CD8-positive, alpha-beta memory T cell (primary cell): ENCODE measurements at regions not wholly inside any gene's neighbourhood (a gene's known extent, or its start where the extent isn't known, plus 50 kb on each side); places are given as distances from the start of the nearest gene placed in this dataset.
A peak's percentile ranks its signal among the peaks of the same experiment; 100 is the strongest.

Source experiments
- CTCF ChIA-PET: fragments of 350-600 bp; sonication (Branson Sonifier 250); formaldehyde crosslinking; loops from one replicate; lab custom pipeline; 2021; ENCODE audit warnings: antibody characterized with exemption; lab: Charles Lee
- POLR2A ChIA-PET: fragments of 350-600 bp; sonication (Branson Sonifier 250); formaldehyde crosslinking; loops from one replicate; lab custom pipeline; 2021; ENCODE audit warnings: antibody characterized with exemption; lab: Charles Lee
- DNase-seq, 5 donors: peaks; one replicate each; pipeline versions ENCODE4 v3.0.0 to v3.0.0-alpha.2; 2020 to 2022; ENCODE audit warnings: mixed read lengths in 1 of 5
- H3K27ac ChIP-seq: one replicate; pipeline ENCODE4 v1.7.0; 2013; ENCODE audit warnings: low read depth, mild to moderate bottlenecking, low read length, moderate library complexity
- H3K27me3 ChIP-seq: 2 replicates; pipeline ENCODE4 v1.7.0; 2013; ENCODE audit warnings: low read length, mild to moderate bottlenecking; ENCODE audit not compliant: insufficient read depth, poor library complexity, severe bottlenecking
- H3K36me3 ChIP-seq: 2 replicates; pipeline ENCODE4 v1.7.0; 2013; ENCODE audit warnings: mild to moderate bottlenecking, low read length, moderate library complexity; ENCODE audit not compliant: insufficient read depth
- H3K4me1 ChIP-seq: 2 replicates; pipeline ENCODE4 v1.7.0; 2013; ENCODE audit warnings: mild to moderate bottlenecking, low read length, moderate library complexity; ENCODE audit not compliant: insufficient read depth
- H3K4me3 ChIP-seq: 2 replicates; pipeline ENCODE4 v1.7.0; 2013; ENCODE audit warnings: mild to moderate bottlenecking, low read length
- H3K9me3 ChIP-seq: 2 replicates; pipeline ENCODE4 v1.7.0; 2013; ENCODE audit warnings: mild to moderate bottlenecking, low read length
- H3K27ac Mint-ChIP-seq, 8 donors: one replicate each; pipeline ENCODE4 v1.8.0; 2020 to 2021; ENCODE audit warnings: mixed read lengths in 8 of 8, mild to moderate bottlenecking in 6 of 8, inconsistent platforms in 3 of 8, moderate library complexity in 3 of 8
- H3K27me3 Mint-ChIP-seq, 2 donors: one replicate each; pipeline ENCODE4 v1.8.0; 2020 to 2021; ENCODE audit warnings: mixed read lengths in 2 of 2, mild to moderate bottlenecking in 1 of 2, moderate library complexity in 1 of 2
- H3K36me3 Mint-ChIP-seq, 3 donors: one replicate each; pipeline ENCODE4 v1.8.0; 2020 to 2021; ENCODE audit warnings: mixed read lengths in 3 of 3, inconsistent platforms in 1 of 3, mild to moderate bottlenecking in 1 of 3
- H3K4me1 Mint-ChIP-seq, 3 donors: one replicate each; pipeline ENCODE4 v1.8.0; 2020 to 2021; ENCODE audit warnings: mixed read lengths in 3 of 3, inconsistent platforms in 1 of 3, mild to moderate bottlenecking in 1 of 3
- H3K4me3 Mint-ChIP-seq, 7 donors: one replicate each; pipeline ENCODE4 v1.8.0; 2020 to 2021; ENCODE audit warnings: mixed read lengths in 7 of 7, mild to moderate bottlenecking in 6 of 7, moderate library complexity in 4 of 7, inconsistent platforms in 2 of 7
- H3K9me3 Mint-ChIP-seq, 5 donors: one replicate each; pipeline ENCODE4 v1.8.0; 2020 to 2022; ENCODE audit warnings: mixed read lengths in 5 of 5, mild to moderate bottlenecking in 3 of 5, moderate library complexity in 2 of 5, inconsistent platforms in 1 of 5

DNA sequence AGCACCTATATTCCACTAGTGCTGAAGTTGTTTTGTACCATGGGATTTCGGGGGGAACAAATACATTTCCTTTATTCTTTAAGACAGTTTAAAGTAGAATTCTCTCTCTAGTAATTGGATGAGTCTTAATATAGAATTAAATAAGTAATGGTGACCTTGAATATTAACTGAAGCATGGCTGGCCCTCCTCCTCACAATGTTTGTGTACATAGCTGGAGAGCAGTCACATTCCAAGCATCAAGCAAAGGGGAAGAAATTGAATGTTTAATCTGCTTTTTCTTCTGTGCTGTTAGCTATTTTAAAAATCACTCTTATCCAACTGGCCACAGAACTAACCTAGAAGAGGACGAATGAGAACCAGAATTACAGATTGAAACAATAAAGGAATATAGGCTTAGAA is 906.9 kb downstream of the CCSER2 start:
- H3K9me3 Mint-ChIP-seq = no peaks in the 10 kb centered on the region

DNA sequence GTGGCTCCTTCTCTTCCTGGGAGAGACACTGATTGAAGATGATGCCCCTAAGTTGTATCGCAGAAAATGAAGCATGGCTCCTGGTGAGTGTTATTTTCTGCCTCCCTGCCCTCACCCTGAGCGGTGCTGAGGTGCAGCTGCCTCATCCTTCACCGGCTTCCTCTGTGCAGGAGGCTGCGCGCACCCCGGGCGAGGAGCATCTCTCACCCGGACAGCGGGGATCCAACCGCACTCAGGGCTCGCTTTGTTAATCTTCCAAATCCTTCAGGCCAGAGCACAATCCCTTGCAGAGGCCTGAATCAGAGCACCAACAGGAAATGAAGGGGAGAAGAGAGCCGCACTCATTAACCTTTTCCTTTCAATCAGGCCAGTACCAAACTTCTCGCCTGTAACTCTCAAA is 910.3 kb downstream of the CCSER2 start:
- Mint-ChIP-seq H3K36me3 (no peaks in the 10 kb centered on the region), H3K27me3 (peaks cover 0 to 2% of the 10 kb centered on the region in 2 donors), H3K4me1 (no peaks in the 10 kb centered on the region), H3K4me3 (no peak overlapping the region), H3K9me3 (no peaks in the 10 kb centered on the region), H3K27ac (no peak overlapping the region)
- no peaks in the 10 kb centered on the region for H3K4me1 ChIP-seq
- no peaks in the 10 kb centered on the region for H3K36me3 ChIP-seq
- no peak overlapping the region for H3K4me3 ChIP-seq
- POLR2A ChIA-PET = no interaction called here
- CTCF ChIA-PET = no interaction called here
- no peak overlapping the region for H3K27ac ChIP-seq
- no peaks in the 10 kb centered on the region for H3K9me3 ChIP-seq
- DNase-seq = no peak
- no peaks in the 10 kb centered on the region for H3K27me3 ChIP-seq

More for the DNA sequence above, 906.9 kb downstream of the CCSER2 start:
- Mint-ChIP-seq H3K27me3 (peaks cover 0 to 2% of the 10 kb centered on the region in 2 donors), H3K36me3 (no peaks in the 10 kb centered on the region), H3K4me1 (no peaks in the 10 kb centered on the region), H3K27ac (no peak overlapping the region), H3K4me3 (no peak overlapping the region)
- Histone ChIP-seq H3K27ac (no peak overlapping the region), H3K4me1 (no peaks in the 10 kb centered on the region), H3K4me3 (no peak overlapping the region), H3K27me3 (no peaks in the 10 kb centered on the region), H3K9me3 (no peaks in the 10 kb centered on the region), H3K36me3 (no peaks in the 10 kb centered on the region)
- ChIA-PET POLR2A (no interaction called here), CTCF (no interaction called here)
- DNase-seq = no peak

GRCh38 chr10:85250304-85250703 is 921.9 kb downstream of the CCSER2 start:
- no peaks in the 10 kb centered on the region for H3K9me3 ChIP-seq
- H3K27me3 Mint-ChIP-seq = no peaks in the 10 kb centered on the region
- DNase-seq = no peak
- no peaks in the 10 kb centered on the region for H3K4me1 ChIP-seq
- H3K4me1 Mint-ChIP-seq = no peaks in the 10 kb centered on the region
- no peak overlapping the region for H3K27ac ChIP-seq
- H3K36me3 ChIP-seq = no peaks in the 10 kb centered on the region
- CTCF ChIA-PET = no interaction called here
- H3K27ac Mint-ChIP-seq = no peak overlapping the region
- H3K36me3 Mint-ChIP-seq = no peaks in the 10 kb centered on the region
- no peak overlapping the region for H3K4me3 ChIP-seq
- H3K9me3 Mint-ChIP-seq = no peaks in the 10 kb centered on the region
- no peaks in the 10 kb centered on the region for H3K27me3 ChIP-seq
- POLR2A ChIA-PET = no interaction called here
- no peak overlapping the region for H3K4me3 Mint-ChIP-seq

GRCh38 chr10:85256481-85256880 is 928.1 kb downstream of the CCSER2 start:
- H3K36me3 ChIP-seq = no peaks in the 10 kb centered on the region
- ChIA-PET POLR2A (no interaction called here), CTCF (no interaction called here)
- no peak overlapping the region for H3K4me3 ChIP-seq
- no peak overlapping the region for H3K27ac ChIP-seq
- Mint-ChIP-seq H3K36me3 (no peaks in the 10 kb centered on the region), H3K4me1 (no peaks in the 10 kb centered on the region), H3K9me3 (peaks cover 0 to 2% (median 0%) of the 10 kb centered on the region in 5 donors), H3K4me3 (no peak overlapping the region), H3K27ac (no peak overlapping the region), H3K27me3 (peaks cover 0 to 2% of the 10 kb centered on the region in 2 donors)
- DNase-seq = no peak
- H3K4me1 ChIP-seq = no peaks in the 10 kb centered on the region
- no peaks in the 10 kb centered on the region for H3K9me3 ChIP-seq
- no peaks in the 10 kb centered on the region for H3K27me3 ChIP-seq

DNA sequence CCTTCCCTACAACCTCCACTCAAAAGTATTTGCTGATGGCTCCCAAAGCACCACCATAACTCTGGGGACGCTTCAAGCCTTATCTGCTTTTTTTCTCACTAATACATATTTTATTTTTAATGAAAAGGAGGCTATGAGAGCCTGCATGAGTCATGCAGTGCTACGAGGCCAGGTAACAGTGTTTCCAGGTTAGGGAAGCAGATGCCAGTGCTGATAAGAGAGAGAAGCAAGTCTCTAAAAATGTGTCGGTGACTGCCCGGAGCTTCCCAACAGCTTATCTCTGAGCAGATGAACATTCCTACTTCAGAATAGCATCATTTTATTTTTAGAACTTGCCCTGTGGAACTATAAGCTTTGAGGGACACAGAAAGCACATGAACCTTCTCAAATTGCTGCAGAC is 931.5 kb downstream of the CCSER2 start:
- ChIA-PET CTCF (no interaction called here), POLR2A (no interaction called here)
- no peaks in the 10 kb centered on the region for H3K4me1 Mint-ChIP-seq

DNA sequence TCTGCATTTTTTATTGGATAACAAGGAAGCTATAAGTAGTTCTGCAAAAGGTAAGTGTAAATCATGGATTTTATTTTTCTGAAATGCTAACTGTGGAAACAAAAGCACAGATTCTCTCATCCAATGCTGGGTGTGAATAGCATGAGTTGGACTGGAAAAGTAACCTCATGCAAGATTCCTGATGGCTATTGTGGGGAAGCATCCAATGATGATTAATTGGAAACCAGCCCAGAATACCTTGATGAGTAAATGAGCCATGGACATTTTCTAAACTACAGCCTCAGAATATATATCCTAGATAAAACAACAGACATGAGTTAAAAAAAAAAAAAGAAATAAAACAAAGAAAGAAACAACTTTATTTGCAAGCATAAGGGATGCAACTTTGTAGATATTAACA is 934.6 kb downstream of the CCSER2 start:
- no peak overlapping the region for H3K27ac ChIP-seq
- no peaks in the 10 kb centered on the region for H3K9me3 ChIP-seq
- H3K36me3 ChIP-seq = no peaks in the 10 kb centered on the region
- Mint-ChIP-seq H3K9me3 (peaks cover 0 to 6% (median 2%) of the 10 kb centered on the region in 5 donors), H3K4me3 (no peak overlapping the region), H3K27ac (no peak overlapping the region), H3K27me3 (peaks cover 0 to 2% of the 10 kb centered on the region in 2 donors), H3K36me3 (no peaks in the 10 kb centered on the region), H3K4me1 (no peaks in the 10 kb centered on the region)
- ChIA-PET CTCF (no interaction called here), POLR2A (no interaction called here)
- no peak for DNase-seq
- no peak overlapping the region for H3K4me3 ChIP-seq
- H3K4me1 ChIP-seq = no peaks in the 10 kb centered on the region
- H3K27me3 ChIP-seq = no peaks in the 10 kb centered on the region

More for the DNA sequence above, 931.5 kb downstream of the CCSER2 start:
- H3K4me1 ChIP-seq = no peaks in the 10 kb centered on the region
- DNase-seq = no peak
- Mint-ChIP-seq H3K27ac (peak overlapping the region in 1 of 8 donors; percentile 58), H3K9me3 (peaks cover 0 to 2% (median 0%) of the 10 kb centered on the region in 5 donors), H3K36me3 (no peaks in the 10 kb centered on the region), H3K27me3 (peaks cover 0 to 2% of the 10 kb centered on the region in 2 donors), H3K4me3 (no peak overlapping the region)
- no peaks in the 10 kb centered on the region for H3K36me3 ChIP-seq
- H3K9me3 ChIP-seq = no peaks in the 10 kb centered on the region
- H3K27ac ChIP-seq = no peak overlapping the region
- H3K27me3 ChIP-seq = no peaks in the 10 kb centered on the region
- no peak overlapping the region for H3K4me3 ChIP-seq

GRCh38 chr10:85265121-85265520 is 936.7 kb downstream of the CCSER2 start:
- POLR2A ChIA-PET = no interaction called here
- Mint-ChIP-seq H3K27ac (no peak overlapping the region), H3K4me1 (no peaks in the 10 kb centered on the region), H3K9me3 (peaks cover 0 to 8% (median 4%) of the 10 kb centered on the region in 5 donors), H3K27me3 (no peaks in the 10 kb centered on the region), H3K36me3 (no peaks in the 10 kb centered on the region), H3K4me3 (no peak overlapping the region)
- Histone ChIP-seq H3K4me1 (no peaks in the 10 kb centered on the region), H3K36me3 (no peaks in the 10 kb centered on the region), H3K4me3 (no peak overlapping the region), H3K27me3 (no peaks in the 10 kb centered on the region), H3K9me3 (no peaks in the 10 kb centered on the region), H3K27ac (no peak overlapping the region)
- no peak for DNase-seq
- CTCF ChIA-PET = no interaction called here

DNA sequence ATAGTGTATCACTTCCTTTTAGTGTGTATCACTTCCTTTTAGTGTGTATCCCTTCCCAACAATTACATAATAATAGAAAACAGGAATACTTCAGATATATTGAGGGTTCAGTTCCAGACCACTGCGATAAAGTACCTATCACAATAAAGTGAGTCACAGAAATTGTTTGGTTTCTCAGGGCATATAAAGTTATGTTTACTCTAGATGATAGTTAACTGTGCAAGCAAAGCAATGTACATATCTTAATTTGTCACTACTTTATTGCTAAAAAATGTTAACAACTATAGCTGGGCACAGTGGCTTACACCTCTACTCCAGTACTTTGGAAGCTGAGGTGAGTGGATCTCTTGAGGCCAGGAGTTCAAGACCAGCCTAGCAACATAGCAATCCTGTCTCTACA is 938.4 kb downstream of the CCSER2 start:
- H3K4me1 Mint-ChIP-seq = no peaks in the 10 kb centered on the region
- no peaks in the 10 kb centered on the region for H3K36me3 ChIP-seq
- H3K36me3 Mint-ChIP-seq = no peaks in the 10 kb centered on the region
- H3K27me3 ChIP-seq = no peaks in the 10 kb centered on the region
- POLR2A ChIA-PET = no interaction called here
- H3K4me1 ChIP-seq = no peaks in the 10 kb centered on the region
- no peaks in the 10 kb centered on the region for H3K9me3 ChIP-seq
- no peak overlapping the region for H3K4me3 Mint-ChIP-seq
- no peak overlapping the region for H3K4me3 ChIP-seq
- H3K27ac ChIP-seq = no peak overlapping the region
- CTCF ChIA-PET = no interaction called here
- no peak overlapping the region for H3K27ac Mint-ChIP-seq
- H3K27me3 Mint-ChIP-seq = no peaks in the 10 kb centered on the region
- H3K9me3 Mint-ChIP-seq = peaks cover 5 to 17% (median 11%) of the 10 kb centered on the region in 5 donors
- DNase-seq = no peak

- Mint-ChIP-seq H3K4me3 (no peak overlapping the region), H3K4me1 (no peaks in the 10 kb centered on the region), H3K36me3 (no peaks in the 10 kb centered on the region), H3K27me3 (no peaks in the 10 kb centered on the region), H3K9me3 (peaks cover 0 to 5% (median 0%) of the 10 kb centered on the region in 5 donors), H3K27ac (no peak overlapping the region)
- CTCF ChIA-PET = no interaction called here
- DNase-seq = no peak
- H3K27ac ChIP-seq = no peak overlapping the region
- H3K36me3 ChIP-seq = no peaks in the 10 kb centered on the region
- no peaks in the 10 kb centered on the region for H3K27me3 ChIP-seq
- no peaks in the 10 kb centered on the region for H3K4me1 ChIP-seq
- H3K4me3 ChIP-seq = no peak overlapping the region
- H3K9me3 ChIP-seq = no peaks in the 10 kb centered on the region
- POLR2A ChIA-PET = no interaction called here
Measured at GRCh38 chr10:85280014-85280413, 951.6 kb downstream of the CCSER2 start.
